Limb (tissue), 2 donors: ENCODE measurements at regions not wholly inside any gene's neighbourhood (a gene's known extent, or its start where the extent isn't known, plus 50 kb on each side); places are given as distances from the start of the nearest gene placed in this dataset.

Experiments
- DNase-seq, 2 donors: peaks; one replicate each; pipeline ENCODE4 v3.0.0-alpha.2; 2016; ENCODE audit errors: extremely low spot score in 2 of 2

DNA sequence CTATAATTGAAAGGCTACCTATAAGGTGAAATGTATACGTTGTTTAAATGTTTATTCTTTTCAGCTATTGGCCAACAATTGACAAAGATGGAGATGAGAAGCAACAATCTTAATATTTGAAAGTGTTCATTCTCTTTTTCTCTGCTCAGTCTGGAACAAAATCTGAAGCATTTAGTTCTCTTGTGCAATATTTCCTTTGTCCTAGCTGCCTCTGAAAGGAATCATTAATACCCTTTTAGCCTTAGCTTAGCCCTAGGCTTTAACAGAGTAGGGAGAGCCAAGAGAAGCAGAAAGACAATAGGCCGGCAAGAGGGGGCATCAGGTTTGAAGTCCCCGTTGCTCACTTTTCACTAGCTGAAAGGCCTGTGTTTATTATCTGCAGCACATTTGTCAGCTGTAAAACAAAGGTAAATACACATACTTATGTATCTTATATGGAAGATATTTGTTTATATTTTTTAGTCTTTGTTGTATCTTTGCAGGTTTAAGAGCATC, 422.5 kb upstream of the SEMA6D start:
- DNase-seq: no peak

DNA sequence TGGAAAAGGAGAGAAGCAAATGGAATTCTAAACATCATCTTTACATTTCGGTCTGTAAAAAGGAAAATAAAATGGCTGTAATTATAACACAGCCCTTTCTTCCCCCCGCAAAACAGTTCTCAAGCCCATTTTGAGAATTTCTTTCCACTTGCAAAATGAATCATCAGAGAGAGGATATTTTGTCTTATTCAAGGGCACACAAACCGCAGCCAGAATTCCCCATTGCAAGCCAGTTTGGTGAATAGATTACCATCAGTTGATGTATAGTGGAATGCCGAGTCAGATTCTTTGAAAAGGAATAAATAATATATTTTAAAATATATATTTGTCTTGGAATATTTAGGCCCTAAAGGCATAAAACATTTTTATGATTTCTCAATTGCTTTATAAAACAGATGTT, 420.4 kb upstream of the SEMA6D start:
- DNase-seq: no peak

DNA sequence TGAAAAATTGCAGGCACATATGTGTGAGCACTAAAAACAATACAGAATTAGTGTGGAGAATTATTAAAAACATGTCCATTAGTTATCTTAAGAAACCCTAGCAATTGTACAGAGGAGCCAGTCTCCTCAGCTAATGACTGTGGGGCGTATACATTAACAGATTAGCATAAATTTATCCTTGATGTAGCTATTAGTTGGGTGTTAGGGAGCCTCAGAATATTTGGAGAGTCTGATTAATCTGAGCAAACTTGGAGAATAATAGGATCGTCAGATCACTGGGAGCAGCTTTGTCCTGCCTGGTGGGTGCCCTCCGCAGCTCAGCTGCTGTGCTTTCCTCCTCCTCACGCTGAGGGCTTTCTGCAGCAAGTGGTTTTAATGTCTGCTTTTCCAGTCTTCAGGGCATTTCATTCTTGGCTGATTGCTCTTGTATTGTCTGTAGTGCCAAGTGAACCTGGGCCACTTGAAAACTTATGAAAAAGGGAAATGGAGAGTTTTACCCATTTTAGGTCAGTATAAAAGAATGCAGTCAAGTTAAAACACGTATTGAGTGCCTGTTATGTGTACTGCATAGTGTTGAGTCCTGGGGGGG, 417.4 kb upstream of the SEMA6D start:
- DNase-seq: no peak

DNA sequence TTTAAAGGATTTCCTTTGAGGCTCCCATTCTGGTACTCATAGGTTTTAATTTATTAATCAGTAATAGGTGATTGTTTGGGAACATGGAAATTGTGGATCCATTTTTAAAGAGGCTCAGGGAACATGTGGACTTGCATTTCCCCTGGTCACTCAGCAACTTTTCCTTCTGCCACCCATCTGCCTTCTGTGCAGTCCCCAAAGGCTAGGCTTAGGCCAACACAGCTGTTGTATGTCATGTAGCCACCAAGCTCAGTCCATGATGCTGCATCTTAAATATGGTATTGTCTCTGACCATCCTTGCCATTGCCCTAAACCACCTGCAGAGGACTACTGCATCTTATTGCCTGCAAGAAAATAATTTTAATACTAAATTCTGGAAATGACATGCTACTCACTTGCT, 416.7 kb upstream of the SEMA6D start:
- no peak for DNase-seq

DNA sequence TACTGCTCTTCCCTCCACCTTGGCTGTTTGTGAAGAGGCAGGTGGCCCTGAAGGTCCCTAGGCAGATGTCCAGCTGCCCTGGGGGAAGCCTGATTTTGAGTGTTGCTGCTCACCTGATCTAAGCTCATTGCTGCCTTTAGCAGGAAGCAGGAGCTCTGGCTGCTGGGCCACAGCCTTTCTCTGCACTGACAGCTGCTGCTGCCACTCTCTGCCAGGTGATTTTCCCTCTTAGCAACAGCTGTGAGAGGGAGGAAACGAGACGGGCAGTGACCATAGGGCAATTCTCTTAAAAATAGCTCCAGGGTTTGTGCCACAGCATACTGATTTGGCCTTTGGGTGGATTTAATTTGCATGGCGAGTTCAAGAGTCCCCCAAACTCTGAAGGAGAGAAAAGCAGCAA, 415.8 kb upstream of the SEMA6D start:
- DNase-seq: peak in 1 of 2 donors; percentile 42

DNA sequence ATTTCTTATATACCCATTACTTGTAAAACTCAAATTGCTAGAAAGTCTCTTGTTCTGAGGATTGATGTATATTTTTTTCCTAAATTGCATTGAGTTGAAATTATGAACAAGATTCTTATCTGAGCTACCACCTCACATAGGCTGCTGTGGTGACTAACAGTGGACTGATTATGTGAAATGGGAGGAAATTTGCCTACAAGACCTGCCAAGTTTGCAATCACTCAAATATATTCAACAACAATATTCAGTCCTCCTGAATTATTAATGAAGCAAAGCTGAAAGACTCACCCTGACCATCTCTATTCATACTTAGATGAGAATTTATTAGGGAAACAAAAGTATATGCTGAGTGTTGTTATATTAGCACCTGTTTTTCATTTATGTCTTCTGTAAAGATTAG, 412.6 kb upstream of the SEMA6D start:
- no peak for DNase-seq

DNA sequence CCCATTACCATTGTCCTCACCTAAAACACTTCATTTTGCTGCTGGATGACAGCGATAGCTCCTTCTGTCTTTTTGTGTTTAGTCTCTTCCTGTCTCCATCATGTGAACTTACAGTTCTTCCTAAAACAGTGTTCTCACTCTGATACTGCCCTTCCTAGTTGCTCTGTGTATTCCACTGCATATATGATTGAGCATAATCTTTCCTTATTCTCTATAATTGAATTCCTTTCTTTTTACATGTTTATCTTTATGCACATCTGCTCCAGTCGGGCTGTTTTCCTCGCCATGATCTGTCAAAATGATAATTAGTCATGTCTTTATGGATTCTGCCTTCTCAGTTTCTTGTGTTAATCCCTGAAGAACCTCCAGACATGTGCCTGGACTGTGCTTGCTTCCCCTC, 405.1 kb upstream of the SEMA6D start:
- no peak for DNase-seq

DNA sequence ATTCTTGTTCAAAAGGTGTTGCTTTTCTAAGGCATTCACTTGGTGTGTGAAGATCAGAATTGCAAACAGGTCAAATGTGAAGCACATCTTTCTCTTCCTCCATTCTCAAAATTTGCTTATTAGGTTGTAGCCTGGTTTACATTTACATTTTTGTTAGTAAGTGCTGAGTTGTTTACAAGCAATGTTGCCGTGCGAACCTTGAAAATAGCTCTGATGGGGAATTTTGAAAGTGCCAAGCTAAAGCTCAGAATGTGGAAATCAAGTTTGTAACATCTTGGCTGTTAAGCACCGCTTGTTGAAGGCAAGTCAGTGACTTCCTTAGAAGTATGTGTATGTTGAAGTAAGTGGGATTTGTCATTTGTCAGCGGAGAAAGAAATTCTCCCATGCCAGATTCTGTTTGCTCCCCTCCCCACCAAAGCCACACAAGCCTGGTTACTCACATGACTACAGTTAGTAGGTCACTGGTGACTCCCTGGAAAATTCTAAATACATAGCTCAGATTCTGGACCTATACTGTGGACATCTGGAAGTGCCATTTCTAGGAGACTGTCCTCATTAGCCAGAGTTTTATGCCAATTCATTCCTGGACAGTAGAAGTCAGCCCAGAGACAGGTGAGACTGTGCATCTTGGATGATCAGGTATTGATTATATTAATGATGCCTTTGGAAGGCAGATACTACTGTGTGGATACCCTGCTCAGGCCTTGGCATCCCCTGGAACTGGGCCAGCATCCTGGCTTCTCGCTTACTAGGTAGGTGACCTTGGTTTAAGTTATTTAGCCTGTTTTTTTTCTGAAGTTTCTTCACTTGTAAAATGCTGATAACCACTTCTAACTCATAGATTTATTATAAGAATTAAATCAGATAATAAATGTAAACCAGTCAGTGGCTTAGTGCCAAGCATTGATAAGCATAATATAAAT, 390.6 kb upstream of the SEMA6D start:
- no peak for DNase-seq

DNA sequence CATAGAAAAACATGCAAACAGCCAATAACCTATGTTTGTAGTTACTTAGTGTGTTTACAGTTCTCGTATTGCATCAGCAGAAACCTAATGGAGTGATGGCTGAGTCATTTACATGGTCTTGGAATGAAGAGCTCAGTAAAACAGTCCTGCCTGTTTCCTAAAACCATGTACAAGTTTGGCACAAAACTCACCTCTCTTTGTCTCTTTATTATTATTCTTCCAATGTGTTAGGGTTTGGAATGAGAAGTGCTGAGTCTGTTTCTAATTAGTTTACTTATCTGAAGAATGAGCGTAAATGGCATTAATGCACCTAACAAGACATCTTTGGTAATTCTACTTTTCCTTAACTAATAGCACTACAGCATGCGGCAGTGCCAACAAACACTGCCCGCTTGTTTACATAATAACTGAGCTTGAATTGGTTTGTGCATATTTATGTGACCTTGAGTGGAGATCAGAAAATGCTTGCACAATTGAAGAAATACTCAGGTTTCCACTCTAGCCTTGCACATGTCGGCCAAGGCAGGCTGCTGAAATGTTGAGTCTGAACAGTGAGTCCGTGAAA, 385.4 kb upstream of the SEMA6D start:
- DNase-seq: no peak

DNA sequence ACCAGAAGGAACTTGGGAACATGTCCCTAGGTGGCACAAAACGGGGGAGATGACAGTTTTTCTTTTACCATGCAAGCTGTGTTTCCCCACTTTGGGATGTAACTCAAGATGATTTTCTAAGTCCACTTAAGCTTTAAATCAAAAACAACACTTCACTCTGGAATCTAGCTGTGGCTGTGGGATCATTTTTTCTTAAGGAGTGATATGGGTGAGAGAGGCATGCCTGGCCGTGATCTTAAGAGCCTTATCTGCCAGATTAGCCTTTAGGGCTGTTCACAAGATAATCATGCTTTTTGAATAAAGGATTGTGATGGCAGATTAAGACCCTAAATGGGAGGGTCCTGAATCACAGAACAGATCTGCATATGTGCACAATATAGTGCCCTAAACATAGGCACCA, 384.8 kb upstream of the SEMA6D start:
- DNase-seq: no peak

DNA sequence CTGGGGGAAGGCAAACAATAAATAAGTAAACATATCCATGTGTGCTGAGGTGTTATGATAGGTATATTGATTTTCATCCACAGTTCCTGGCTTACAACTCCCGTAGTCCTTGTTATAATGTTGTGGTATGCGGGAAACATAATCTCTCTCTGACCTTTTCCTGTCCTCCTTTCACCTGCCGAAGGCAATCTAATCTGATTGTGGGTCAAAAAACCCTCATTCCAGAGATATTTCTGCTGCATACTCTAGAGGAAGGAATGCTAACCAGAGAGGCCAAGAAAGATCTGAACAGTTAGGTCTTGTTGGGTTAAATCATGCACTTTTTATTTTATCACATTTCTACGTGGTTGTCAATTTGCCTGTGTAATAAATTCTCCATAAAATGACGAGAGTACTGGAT, 383.6 kb upstream of the SEMA6D start:
- no peak for DNase-seq

DNA sequence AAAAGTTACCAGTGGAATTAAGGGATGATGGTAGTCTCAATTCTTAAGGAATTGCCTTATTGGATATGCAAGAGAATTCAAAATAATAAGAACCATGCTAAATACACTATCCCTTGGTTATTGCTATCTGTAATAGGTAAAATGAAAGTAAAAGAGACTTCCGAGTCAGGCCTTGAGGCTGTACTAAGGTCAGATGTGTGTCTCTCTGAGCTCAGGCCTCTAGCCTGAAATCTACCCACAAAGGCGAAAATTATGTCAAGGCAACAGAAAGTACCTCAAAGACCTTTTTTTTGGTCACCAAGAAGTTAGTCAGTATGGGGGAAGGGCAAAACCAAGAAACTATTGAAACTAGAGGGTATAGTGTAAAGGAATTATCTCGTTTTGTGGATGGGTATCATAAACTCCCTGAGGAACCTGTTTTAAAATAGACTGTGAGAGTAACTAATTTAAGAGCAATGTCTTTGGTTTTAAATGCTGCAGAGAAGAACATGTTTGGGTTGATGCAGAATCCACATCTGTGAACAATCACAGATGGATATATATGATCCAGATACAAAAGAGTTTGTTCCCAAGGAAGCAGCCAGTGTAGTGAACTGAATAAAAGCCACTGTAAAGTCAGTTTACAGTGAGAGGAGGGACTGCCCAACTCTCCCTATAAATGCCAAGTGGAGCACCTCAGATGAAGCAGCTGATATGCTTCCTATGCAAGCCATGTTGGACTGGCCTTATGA, 382.3 kb upstream of the SEMA6D start:
- DNase-seq: no peak

DNA sequence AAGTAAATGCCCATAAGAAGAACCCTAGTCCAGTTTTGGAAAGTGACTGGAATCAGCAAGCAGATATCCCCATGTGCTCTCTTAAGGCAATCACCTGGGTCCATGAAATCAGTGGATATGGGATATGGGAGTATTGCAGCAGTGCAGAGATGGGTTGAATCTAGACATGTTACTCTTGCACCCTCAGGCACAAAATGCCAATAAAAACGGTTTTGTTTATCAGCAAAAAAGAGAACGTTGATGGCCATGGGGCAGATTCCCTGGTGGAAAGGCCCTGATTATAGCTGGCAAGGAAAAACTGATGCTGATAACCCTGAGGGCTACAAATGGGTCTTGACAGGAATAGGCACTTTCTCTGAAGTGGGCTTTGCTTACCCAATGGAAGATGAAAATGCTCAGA, 380.2 kb upstream of the SEMA6D start:
- DNase-seq: no peak

DNA sequence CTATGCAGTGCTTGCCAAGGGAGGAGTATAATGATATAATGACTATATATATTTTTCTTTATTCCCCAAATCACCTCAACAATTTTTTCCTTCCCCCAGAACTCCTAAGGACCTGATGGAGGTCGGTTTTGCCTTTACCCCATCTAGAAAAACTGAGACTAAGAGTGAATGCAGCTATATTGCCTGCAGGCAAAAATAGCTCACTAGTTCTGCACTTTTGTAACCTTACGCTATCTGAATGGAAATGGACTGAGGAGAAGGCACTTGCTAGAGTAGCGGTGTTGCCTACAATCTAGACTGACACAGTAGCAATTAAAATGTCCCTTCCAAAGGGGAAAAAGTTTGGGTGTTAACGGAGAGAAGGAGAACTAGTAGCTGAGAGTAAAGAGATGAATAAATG, 379.5 kb upstream of the SEMA6D start:
- no peak for DNase-seq

DNA sequence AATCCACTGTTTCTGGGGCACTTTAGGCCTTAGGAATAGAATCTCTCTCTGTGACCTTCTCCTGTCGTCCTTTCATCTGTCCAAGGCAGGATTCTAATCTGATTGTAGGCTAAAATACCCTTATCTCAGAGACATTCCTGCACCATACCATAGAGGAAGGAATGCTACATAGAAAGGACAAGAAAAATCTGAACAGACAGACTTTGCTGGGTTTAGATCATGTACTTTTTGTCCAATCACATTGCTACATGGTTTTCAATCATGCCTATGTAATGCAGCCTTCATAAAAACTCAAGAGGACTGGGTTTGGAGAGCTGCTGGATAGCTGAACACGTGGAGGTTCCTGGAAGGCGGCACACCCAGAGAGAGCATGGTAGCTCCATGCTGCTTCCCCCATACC, 378.5 kb upstream of the SEMA6D start:
- DNase-seq: no peak

DNA sequence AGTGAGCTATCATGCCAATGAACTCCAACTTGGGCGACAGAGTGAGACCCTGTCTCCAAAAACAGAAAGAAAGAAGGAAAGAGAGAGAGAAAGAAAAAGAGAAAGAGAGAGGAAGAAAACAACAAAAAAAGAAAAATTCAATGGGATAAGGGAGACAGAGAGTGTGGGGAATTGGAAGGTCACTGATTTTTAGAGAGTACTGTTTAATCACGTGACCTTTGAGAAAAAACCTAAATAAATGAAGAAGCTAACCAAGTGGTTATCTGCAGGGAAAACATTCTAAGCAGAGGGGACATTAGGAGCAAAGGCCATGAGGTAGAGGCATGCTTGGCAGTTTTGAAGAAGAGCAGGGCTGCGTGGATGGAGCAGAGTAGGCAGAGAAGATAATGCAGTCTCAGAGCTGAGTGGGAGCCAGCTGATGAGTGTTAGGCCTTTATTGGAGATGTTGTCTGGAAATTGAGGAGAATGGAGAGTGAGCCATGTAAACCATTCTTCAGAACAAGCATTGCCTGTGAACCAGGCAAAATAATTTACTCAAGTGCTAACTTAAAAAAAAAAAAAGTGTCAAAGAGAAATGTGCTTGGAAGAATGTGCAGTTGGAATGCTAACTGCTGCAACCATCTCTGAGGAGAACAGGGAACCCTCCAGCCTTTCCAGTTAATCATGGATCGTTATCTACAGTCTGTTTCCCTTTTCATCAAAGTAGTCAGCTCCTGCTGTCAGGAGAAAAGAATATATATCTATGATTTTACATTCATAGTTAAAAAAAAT, 377.3 kb upstream of the SEMA6D start:
- DNase-seq: no peak

DNA sequence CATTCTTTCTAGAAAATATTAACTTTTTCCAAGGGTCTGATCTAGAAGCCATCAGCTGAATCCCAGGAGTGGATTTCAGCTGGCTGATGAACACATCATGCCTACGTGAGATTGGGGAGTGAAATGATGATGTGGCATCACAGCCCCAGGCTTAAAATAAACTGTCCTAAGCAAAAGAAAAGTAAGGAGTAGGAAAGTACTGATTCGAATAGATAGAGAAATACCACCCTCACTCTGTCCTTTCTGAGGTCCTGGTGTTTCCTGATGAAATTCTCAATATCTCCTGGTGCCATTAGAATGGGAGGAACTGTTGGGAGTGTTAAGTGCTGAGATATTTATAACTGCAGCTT, 376.8 kb upstream of the SEMA6D start:
- DNase-seq: no peak

DNA sequence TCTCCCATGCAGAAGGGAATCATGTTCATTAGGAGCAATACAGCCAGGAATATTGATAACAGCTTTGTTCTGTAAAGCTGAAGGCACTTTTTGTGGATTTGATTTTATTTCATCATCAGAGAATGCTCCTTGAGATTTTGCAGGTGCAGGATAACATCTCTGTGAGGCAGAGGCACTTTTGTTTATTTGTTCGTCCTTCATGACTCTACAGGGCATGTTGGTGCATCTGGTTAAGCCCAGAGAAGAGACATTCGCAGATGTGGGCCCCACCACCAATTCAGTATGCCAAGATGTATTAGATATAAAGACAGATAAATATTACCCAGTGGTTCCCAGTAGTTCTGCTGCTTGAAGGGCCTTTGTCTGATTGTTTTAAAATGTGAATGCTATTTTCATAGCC, 368.1 kb upstream of the SEMA6D start:
- DNase-seq: no peak

DNA sequence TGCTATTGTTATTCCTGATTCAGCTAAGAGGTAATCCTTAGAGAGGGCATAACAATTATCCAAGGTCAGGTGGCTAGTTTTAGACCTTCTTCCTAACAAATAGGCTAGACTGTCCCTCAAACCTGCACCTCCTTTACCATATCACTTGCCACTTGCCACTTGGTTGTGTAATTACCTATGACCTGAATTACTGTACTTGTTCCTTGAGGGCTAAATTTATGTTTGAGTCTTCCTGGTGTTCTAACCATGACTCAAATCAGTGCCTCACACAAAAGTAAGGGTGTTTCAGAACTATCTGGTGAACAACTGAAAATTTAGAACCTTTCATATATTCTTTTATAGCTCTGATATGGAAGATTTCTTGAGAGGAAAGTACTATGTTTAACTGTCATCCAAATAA, 365.8 kb upstream of the SEMA6D start:
- DNase-seq: no peak

DNA sequence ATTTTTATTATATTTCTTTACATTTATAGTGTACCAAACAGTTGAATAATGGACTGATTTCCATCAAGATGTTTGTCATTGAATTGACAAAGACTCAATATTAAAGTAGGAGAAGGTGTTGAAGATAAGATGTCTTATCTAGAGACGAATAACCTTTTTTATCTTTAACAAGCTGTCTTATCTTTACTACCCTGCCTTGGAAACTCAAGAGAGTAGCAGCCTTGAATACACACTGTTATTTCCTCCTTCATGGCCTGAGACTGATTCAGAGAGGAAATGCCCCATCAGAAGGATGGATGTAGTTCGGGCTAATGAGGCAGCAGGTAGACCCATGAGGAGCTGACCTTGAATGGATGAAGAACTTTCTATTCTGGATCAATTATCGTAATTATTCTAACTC, 365.1 kb upstream of the SEMA6D start:
- DNase-seq: no peak

DNA sequence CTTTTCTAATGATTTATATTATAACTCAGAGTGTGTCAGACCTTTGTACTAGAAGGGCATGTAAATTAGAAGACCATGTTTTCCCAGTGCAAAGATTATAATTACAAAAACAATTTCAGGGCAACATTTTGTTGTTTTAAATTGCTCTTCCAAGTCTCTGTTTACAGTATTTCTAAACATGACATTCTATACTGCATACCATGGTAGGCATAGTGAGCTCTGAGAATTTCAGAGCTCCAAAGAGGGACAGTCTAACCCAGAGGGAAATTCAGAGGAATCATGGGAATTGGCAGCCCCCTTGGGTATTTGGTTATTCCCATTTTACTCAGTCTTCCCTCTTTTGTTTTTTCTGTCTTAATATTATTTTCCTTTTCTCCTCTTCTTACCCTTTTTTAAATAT, 361.5 kb upstream of the SEMA6D start:
- no peak for DNase-seq
